Ascending aorta (tissue), 2 donors: ENCODE measurements at regions not wholly inside any gene's neighbourhood (a gene's known extent, or its start where the extent isn't known, plus 50 kb on each side); places are given as distances from the start of the nearest gene placed in this dataset.

Experiments
- DNase-seq, 2 donors: peaks; one replicate each; pipeline ENCODE4 v3.0.0-alpha.2; 2019; ENCODE audit warnings: low spot score in 2 of 2
- H3K27ac ChIP-seq, 2 donors: fragments of 200-600 bp; sonication (generic); one replicate each; pipeline ENCODE4 v1.5.1; 2016 to 2017; ENCODE audit warnings: mild to moderate bottlenecking in 1 of 2
- H3K27me3 ChIP-seq: fragments of 200-600 bp; sonication (generic); one replicate; pipeline ENCODE4 v1.5.1; 2017
- H3K36me3 ChIP-seq, 2 donors: fragments of 200-600 bp; sonication (generic); one replicate each; pipeline ENCODE4 v1.5.1; 2016
- H3K4me1 ChIP-seq, 2 donors: fragments of 200-600 bp; sonication (generic); one replicate each; pipeline ENCODE4 v1.5.1; 2016 to 2017; ENCODE audit warnings: mild to moderate bottlenecking in 1 of 2
- H3K4me3 ChIP-seq, 2 donors: fragments of 200-600 bp; sonication (generic); one replicate each; pipeline ENCODE4 v1.5.1; 2016 to 2017; ENCODE audit warnings: mild to moderate bottlenecking in 1 of 2
- H3K9me3 ChIP-seq, 2 donors: fragments of 200-600 bp; sonication (generic); one replicate each; pipeline ENCODE4 v1.5.1; 2016
- CTCF ChIP-seq, 3 experiments: fragments of 200-600 bp in 2 of 3; fragments of 450-650 bp in 1 of 3; sonication (generic) in 2 of 3; IDR thresholded peaks; one replicate each; pipeline ENCODE4 v1.5.1; 2016 to 2019; ENCODE audit warnings: antibody characterized with exemption in 3 of 3, mild to moderate bottlenecking in 1 of 3, moderate library complexity in 1 of 3
- intact Hi-C: fragments of 100-400 bp; cut with DNase I; formaldehyde crosslinking; loops from one replicate; pipeline ENCODE4 v1.15.1; 2023

- TF ChIP-seq CTCF (IDR thresholded peaks at IDR 0.05) = no peak
- Histone ChIP-seq H3K9me3 (no peaks in the 10 kb centered on the region), H3K36me3 (no peaks in the 10 kb centered on the region), H3K27me3 (no peaks in the 10 kb centered on the region), H3K27ac (no peak overlapping the region), H3K4me1 (no peaks in the 10 kb centered on the region), H3K4me3 (no peak overlapping the region)
- intact Hi-C loops = no loop called here
- no peak for DNase-seq
Measured at GRCh38 chr4:115945026-115945425, 831.6 kb upstream of the NDST4 start.

GRCh38 chr4:115944146-115944905 is 830.9 kb upstream of the NDST4 start:
- intact Hi-C loops = no loop called here
- TF ChIP-seq CTCF (IDR thresholded peaks at IDR 0.05) = no peak
- DNase-seq = no peak
- no peaks in the 10 kb centered on the region for H3K27me3 ChIP-seq
- H3K27ac ChIP-seq = no peak overlapping the region
- no peak overlapping the region for H3K4me3 ChIP-seq
- H3K9me3 ChIP-seq = no peaks in the 10 kb centered on the region
- no peaks in the 10 kb centered on the region for H3K4me1 ChIP-seq
- no peaks in the 10 kb centered on the region for H3K36me3 ChIP-seq

- no peaks in the 10 kb centered on the region for H3K4me1 ChIP-seq
- intact Hi-C loops = no loop called here
Measured at GRCh38 chr4:115938764-115939443, 825.5 kb upstream of the NDST4 start.

GRCh38 chr4:115929373-115929772 is 816.0 kb upstream of the NDST4 start:
- Histone ChIP-seq H3K36me3 (no peaks in the 10 kb centered on the region), H3K4me1 (no peaks in the 10 kb centered on the region), H3K27me3 (no peaks in the 10 kb centered on the region), H3K27ac (no peak overlapping the region), H3K4me3 (no peak overlapping the region), H3K9me3 (no peaks in the 10 kb centered on the region)
- no peak for TF ChIP-seq CTCF (IDR thresholded peaks at IDR 0.05)
- DNase-seq = no peak
- intact Hi-C loops = no loop called here

More at GRCh38 chr4:115938764-115939443, 825.5 kb upstream of the NDST4 start:
- H3K27ac ChIP-seq = no peak overlapping the region
- H3K36me3 ChIP-seq = no peaks in the 10 kb centered on the region
- H3K27me3 ChIP-seq = no peaks in the 10 kb centered on the region
- DNase-seq = no peak
- H3K9me3 ChIP-seq = no peaks in the 10 kb centered on the region
- no peak for TF ChIP-seq CTCF (IDR thresholded peaks at IDR 0.05)
- no peak overlapping the region for H3K4me3 ChIP-seq

GRCh38 chr4:115927382-115927781 is 814.0 kb upstream of the NDST4 start:
- Histone ChIP-seq H3K4me3 (no peak overlapping the region), H3K9me3 (no peaks in the 10 kb centered on the region), H3K36me3 (no peaks in the 10 kb centered on the region), H3K27ac (no peak overlapping the region), H3K27me3 (no peaks in the 10 kb centered on the region), H3K4me1 (no peaks in the 10 kb centered on the region)
- no peak for DNase-seq
- TF ChIP-seq CTCF (IDR thresholded peaks at IDR 0.05) = no peak
- intact Hi-C loops = no loop called here
